Ishikawa (cell line): ENCODE measurements at regions not wholly inside any gene's neighbourhood (a gene's known extent, or its start where the extent isn't known, plus 50 kb on each side); places are given as distances from the start of the nearest gene placed in this dataset.

Experiments
- CEBPB ChIP-seq: IDR thresholded peaks from 2 replicates; pipeline ENCODE4 v1.6.1; 2012
- CREB1 ChIP-seq: IDR thresholded peaks from 2 replicates; pipeline ENCODE4 v1.6.1; 2012; ENCODE audit warnings: low read depth
- EGR1 ChIP-seq: IDR thresholded peaks from 2 replicates; pipeline ENCODE4 v1.6.1; 2012
- EP300 ChIP-seq: IDR thresholded peaks from 2 replicates; pipeline ENCODE4 v1.6.1; 2012; ENCODE audit warnings: borderline replicate concordance
- FOXM1 ChIP-seq: IDR thresholded peaks from 2 replicates; pipeline ENCODE4 v1.6.1; 2012; ENCODE audit warnings: low read depth, borderline replicate concordance
- NFIC ChIP-seq: IDR thresholded peaks from 2 replicates; pipeline ENCODE4 v1.6.1; 2012
- RAD21 ChIP-seq: IDR thresholded peaks from 2 replicates; pipeline ENCODE4 v1.6.1; 2012; ENCODE audit warnings: low read depth
- TAF1 ChIP-seq: IDR thresholded peaks from 2 replicates; pipeline ENCODE4 v1.6.1; 2012; ENCODE audit warnings: low read depth, mild to moderate bottlenecking
- TCF12 ChIP-seq: IDR thresholded peaks from 2 replicates; pipeline ENCODE4 v1.6.1; 2012; ENCODE audit warnings: low read depth
- TEAD4 ChIP-seq: IDR thresholded peaks from 2 replicates; pipeline ENCODE4 v1.6.1; 2012
- YY1 ChIP-seq: IDR thresholded peaks from 2 replicates; pipeline ENCODE4 v1.6.1; 2012; ENCODE audit warnings: low read depth
- ZBTB7A ChIP-seq: IDR thresholded peaks from 2 replicates; pipeline ENCODE4 v1.6.1; 2012; ENCODE audit warnings: low read depth
- TF ChIP-seq, protein P1 (sequence below): IDR thresholded peaks from 2 replicates; pipeline ENCODE4 v1.6.1; 2012; ENCODE audit warnings: low read depth, mild to moderate bottlenecking
- TF ChIP-seq, protein P2 (sequence below): IDR thresholded peaks from 2 replicates; pipeline ENCODE4 v1.6.1; 2012
- TF ChIP-seq, protein P3 (sequence below): IDR thresholded peaks from 2 replicates; pipeline ENCODE4 v1.6.1; 2012

DNA sequence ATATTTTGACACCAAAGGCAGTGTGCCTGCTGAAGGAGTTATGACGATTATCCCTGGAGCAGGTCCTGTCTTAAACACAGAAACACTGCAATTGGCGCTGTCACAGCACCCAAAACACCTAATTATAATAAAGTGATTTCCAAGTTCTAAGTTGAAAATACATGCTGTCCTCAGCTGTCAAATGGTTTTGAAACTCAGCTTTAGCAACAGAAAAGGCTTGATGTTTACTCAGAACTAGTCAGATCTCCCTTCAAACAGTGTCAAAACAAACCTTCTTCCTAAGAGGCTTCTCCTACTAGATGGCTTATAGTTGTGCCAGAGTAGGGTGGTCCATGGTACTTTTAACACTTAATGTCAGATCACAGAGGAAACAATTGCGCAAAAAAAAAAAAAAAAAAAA lies 87.2 kb upstream of the IRX1 start:
- TF ChIP-seq CREB1 (no peak), ZBTB7A (no peak), RAD21 (no peak), EGR1 (no peak), TCF12 (no peak), FOXM1 (no peak), CEBPB (no peak)
- TF ChIP-seq, protein P1, sequence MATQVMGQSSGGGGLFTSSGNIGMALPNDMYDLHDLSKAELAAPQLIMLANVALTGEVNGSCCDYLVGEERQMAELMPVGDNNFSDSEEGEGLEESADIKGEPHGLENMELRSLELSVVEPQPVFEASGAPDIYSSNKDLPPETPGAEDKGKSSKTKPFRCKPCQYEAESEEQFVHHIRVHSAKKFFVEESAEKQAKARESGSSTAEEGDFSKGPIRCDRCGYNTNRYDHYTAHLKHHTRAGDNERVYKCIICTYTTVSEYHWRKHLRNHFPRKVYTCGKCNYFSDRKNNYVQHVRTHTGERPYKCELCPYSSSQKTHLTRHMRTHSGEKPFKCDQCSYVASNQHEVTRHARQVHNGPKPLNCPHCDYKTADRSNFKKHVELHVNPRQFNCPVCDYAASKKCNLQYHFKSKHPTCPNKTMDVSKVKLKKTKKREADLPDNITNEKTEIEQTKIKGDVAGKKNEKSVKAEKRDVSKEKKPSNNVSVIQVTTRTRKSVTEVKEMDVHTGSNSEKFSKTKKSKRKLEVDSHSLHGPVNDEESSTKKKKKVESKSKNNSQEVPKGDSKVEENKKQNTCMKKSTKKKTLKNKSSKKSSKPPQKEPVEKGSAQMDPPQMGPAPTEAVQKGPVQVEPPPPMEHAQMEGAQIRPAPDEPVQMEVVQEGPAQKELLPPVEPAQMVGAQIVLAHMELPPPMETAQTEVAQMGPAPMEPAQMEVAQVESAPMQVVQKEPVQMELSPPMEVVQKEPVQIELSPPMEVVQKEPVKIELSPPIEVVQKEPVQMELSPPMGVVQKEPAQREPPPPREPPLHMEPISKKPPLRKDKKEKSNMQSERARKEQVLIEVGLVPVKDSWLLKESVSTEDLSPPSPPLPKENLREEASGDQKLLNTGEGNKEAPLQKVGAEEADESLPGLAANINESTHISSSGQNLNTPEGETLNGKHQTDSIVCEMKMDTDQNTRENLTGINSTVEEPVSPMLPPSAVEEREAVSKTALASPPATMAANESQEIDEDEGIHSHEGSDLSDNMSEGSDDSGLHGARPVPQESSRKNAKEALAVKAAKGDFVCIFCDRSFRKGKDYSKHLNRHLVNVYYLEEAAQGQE, result no peak
- TF ChIP-seq, protein P2, sequence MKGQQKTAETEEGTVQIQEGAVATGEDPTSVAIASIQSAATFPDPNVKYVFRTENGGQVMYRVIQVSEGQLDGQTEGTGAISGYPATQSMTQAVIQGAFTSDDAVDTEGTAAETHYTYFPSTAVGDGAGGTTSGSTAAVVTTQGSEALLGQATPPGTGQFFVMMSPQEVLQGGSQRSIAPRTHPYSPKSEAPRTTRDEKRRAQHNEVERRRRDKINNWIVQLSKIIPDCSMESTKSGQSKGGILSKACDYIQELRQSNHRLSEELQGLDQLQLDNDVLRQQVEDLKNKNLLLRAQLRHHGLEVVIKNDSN, result no peak

DNA sequence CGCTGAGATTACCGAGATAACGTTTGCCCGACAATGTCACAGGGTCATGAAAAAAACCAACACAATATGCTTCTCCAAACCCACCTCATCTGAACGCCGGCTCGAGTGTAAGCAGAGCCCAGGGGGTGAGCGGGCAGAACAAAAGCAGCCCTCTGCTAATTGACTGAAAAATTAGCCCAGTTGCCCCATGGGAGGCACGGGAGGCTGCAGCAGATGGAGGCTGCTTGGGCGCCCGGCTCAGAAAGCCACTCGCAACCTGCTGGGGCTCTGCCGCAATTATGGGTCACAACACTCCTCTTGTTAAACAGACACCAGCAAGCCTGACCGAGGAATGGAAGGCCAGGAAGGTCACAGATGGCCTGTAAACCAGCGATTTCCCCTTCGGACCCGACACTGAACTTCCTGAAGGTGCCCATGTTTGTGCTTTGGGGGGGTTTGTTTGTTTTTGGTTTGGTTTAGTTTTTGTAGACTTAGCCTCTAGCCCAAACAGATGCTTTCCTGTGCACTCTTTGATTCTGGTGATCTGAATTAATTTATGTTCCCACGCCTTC lies 104.6 kb upstream of the IRX1 start:
- TF ChIP-seq, protein P3, sequence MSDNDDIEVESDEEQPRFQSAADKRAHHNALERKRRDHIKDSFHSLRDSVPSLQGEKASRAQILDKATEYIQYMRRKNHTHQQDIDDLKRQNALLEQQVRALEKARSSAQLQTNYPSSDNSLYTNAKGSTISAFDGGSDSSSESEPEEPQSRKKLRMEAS, result no peak
- TF ChIP-seq TAF1 (no peak), CEBPB (no peak), NFIC (no peak), FOXM1 (no peak), TCF12 (no peak), RAD21 (no peak), YY1 (no peak), EP300 (no peak), ZBTB7A (no peak), EGR1 (no peak), TEAD4 (no peak), CREB1 (no peak)
- TF ChIP-seq, protein P2, result no peak
- TF ChIP-seq, protein P1, result no peak

DNA sequence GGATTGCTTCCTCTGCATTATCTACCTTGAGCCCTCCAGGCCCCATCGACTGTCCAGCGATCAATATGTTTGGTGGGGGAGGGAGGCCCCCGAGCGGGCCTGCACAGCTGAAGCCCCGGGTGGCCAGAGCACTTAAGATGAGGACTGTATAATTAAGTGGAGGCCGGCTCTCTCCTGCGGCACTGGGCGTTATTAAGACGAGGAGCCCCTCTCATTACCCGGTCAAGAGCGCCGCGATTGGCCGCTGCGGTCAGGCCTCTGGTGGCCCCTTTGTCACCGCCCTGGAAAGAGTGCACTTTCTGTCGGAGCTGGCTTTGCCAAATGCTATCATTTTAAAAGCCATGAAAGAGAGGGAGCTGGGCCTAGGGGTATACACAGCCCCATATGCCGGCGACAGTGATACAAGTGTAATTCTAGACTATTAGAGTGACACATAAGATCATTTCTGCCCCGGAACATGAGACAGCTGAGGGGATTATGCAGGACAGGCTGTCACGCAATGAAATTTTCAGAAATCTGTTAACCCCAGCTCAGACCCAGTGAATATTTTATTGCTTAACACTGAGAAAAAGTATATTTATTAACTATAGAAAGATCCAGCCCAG lies 106.3 kb upstream of the IRX1 start:
- TF ChIP-seq NFIC (no peak), RAD21 (no peak), CREB1 (no peak), TEAD4 (no peak), TAF1 (no peak), EGR1 (no peak), CEBPB (no peak), ZBTB7A (no peak), TCF12 (no peak), EP300 (no peak)
- TF ChIP-seq, protein P2, result no peak
- TF ChIP-seq, protein P1, result no peak
- TF ChIP-seq, protein P3, result no peak

DNA sequence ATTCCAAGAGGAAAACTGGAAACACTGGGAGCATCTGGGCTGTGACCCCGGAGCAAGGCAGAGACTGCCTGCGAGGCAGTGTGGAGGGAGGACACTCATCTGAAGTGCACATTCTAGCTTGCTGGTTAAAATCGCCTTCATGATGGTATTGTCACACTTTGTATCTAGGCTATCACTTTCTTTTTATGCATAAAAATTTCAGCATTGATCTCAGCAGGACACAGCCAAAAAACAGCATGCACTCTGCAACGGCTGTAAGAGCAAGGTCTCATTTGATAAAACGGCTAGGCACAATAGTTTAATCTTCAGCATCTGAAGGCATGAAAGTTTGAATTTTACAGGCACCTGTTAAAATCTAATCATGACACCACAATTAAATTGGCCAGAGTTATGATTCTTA lies 110.8 kb upstream of the IRX1 start:
- TF ChIP-seq CREB1 (no peak), ZBTB7A (no peak), TCF12 (no peak), EGR1 (no peak), EP300 (no peak), CEBPB (no peak), YY1 (no peak), TEAD4 (no peak), RAD21 (no peak), NFIC (no peak), TAF1 (no peak), FOXM1 (no peak)
- TF ChIP-seq, protein P2, result no peak
- TF ChIP-seq, protein P3, result no peak
- TF ChIP-seq, protein P1, result no peak
